Right lobe of liver (tissue), 6 donors: ENCODE measurements at regions not wholly inside any gene's neighbourhood (a gene's known extent, or its start where the extent isn't known, plus 50 kb on each side); places are given as distances from the start of the nearest gene placed in this dataset.
A peak's percentile ranks its signal among the peaks of the same experiment; 100 is the strongest.

Source experiments
- ATAC-seq, 4 donors: fragments of 200-7000 bp; cut with Tn5 transposase; one replicate each; pipeline ENCODE4 v1.9.1; 2020; ENCODE audit warnings: mild to moderate bottlenecking in 4 of 4, moderate library complexity in 4 of 4
- DNase-seq, 3 donors: peaks; one replicate each; pipeline ENCODE4 v3.0.0-alpha.2; 2020
- H3K27ac ChIP-seq, 3 donors: fragments of 200-600 bp; one replicate each; pipeline ENCODE4 v1.8.0; 2022
- H3K27me3 ChIP-seq, 2 donors: fragments of 200-600 bp; one replicate each; pipeline ENCODE4 v1.8.0; 2022
- H3K36me3 ChIP-seq, 4 donors: fragments of 200-600 bp; sonication (generic) in 1 of 4; one replicate each; pipeline versions ENCODE4 v1.5.1 to v1.8.0; 2017 to 2022; ENCODE audit warnings: control low read depth in 1 of 4
- H3K4me1 ChIP-seq, 4 donors: fragments of 200-600 bp; sonication (generic) in 1 of 4; one replicate each; pipeline versions ENCODE4 v1.5.1 to v1.8.0; 2017 to 2022; ENCODE audit warnings: control low read depth in 1 of 4
- H3K4me3 ChIP-seq, 3 donors: fragments of 200-600 bp; one replicate each; pipeline ENCODE4 v1.8.0; 2022
- H3K9me3 ChIP-seq, 4 donors: fragments of 200-600 bp; sonication (generic) in 1 of 4; one replicate each; pipeline versions ENCODE4 v1.5.1 to v1.8.0; 2017 to 2022; ENCODE audit warnings: control low read depth in 1 of 4
- POLR2A ChIP-seq: fragments of 450-650 bp; IDR thresholded peaks from one replicate; pipeline ENCODE4 v1.6.1; 2017; ENCODE audit warnings: antibody characterized with exemption, mild to moderate bottlenecking
- WGBS: methylation state at CpG from one replicate; pipeline ENCODE4 v1.1.6; 2018; ENCODE audit warnings: low coverage, low lambda C conversion rate; ENCODE audit not compliant: insufficient coverage; ENCODE audit errors: missing lambda C conversion rate; 5-methylcytosine and 5-hydroxymethylcytosine counted together
- intact Hi-C, 2 donors: fragments of 100-400 bp; cut with DNase I; formaldehyde crosslinking; loops; one replicate each; pipeline versions ENCODE4 v1.11.2 to v1.14.1; 2022
- TF ChIP-seq, protein P1 (sequence below), 4 donors: fragments of 200-600 bp in 3 of 4; fragments of 450-650 bp in 1 of 4; IDR thresholded peaks; one replicate each; pipeline versions ENCODE4 v1.5.1 to v1.8.0; 2016 to 2022; ENCODE audit warnings: antibody characterized with exemption in 4 of 4, mild to moderate bottlenecking in 2 of 4
- donor health status: DM: no; HTN: yes; CAD: no.
- donor health status: DM: no; HTN: no; CAD: no.
- donor health status: DM: no; HTN: no; CAD: no.
- donor health status: DM: no; HTN: yes; CAD: no.
- donor health status: DM: no; HTN: yes; CAD: no.

GRCh38 chr20:39849171-39849570 is 839.9 kb downstream of the MAFB start:
- intact Hi-C loops: no loop called here
- 77% methylated on average over 5 of the region's 5 CpGs for WGBS
- H3K4me1 ChIP-seq: no peaks in the 10 kb centered on the region

DNA sequence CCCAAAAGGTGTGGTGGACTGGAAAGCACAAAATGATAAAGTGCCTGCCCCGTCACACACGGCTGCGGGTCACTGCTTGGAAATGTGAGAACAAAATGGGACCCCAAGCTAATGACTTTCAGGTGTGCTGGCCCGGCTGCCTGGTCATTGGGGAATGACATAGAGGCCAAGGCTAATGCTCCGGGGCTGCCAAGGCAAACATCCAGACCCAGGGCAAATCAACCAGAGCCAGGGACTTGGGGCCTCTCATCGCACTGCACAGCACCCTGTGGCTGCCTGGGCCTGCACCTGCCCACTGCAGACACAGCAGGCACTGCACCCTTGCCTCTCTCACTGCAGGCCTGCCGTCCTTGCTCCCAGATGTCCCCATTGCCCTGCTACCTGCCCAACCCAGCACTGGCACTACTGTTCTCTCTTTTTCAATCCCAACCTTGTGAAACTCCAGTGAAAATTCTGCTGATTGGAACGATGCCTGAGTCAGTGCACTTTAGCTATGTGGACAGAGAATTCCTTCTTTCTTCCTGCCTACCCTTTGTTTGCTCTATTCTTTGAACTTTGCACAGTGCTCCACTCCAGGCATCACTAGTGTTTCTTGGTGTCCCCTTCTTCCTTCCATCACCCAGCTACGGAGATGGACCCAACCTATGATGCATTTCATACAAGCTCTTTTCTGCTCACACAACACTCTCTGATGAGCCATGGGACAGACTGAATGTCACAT is 849.5 kb downstream of the MAFB start:
- peak; percentile 11 to 83 (median 48) for ATAC-seq
- 64% methylated on average over 4 of the region's 9 CpGs for WGBS
- intact Hi-C loops: no loop called here

More at GRCh38 chr20:39849171-39849570, 839.9 kb downstream of the MAFB start:
- Histone ChIP-seq H3K9me3 (no peaks in the 10 kb centered on the region), H3K27me3 (no peaks in the 10 kb centered on the region), H3K36me3 (no peaks in the 10 kb centered on the region), H3K4me3 (no peak overlapping the region), H3K27ac (no peak overlapping the region)
- TF ChIP-seq POLR2A: no peak
- TF ChIP-seq, protein P1, sequence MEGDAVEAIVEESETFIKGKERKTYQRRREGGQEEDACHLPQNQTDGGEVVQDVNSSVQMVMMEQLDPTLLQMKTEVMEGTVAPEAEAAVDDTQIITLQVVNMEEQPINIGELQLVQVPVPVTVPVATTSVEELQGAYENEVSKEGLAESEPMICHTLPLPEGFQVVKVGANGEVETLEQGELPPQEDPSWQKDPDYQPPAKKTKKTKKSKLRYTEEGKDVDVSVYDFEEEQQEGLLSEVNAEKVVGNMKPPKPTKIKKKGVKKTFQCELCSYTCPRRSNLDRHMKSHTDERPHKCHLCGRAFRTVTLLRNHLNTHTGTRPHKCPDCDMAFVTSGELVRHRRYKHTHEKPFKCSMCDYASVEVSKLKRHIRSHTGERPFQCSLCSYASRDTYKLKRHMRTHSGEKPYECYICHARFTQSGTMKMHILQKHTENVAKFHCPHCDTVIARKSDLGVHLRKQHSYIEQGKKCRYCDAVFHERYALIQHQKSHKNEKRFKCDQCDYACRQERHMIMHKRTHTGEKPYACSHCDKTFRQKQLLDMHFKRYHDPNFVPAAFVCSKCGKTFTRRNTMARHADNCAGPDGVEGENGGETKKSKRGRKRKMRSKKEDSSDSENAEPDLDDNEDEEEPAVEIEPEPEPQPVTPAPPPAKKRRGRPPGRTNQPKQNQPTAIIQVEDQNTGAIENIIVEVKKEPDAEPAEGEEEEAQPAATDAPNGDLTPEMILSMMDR (IDR thresholded peaks at IDR 0.05): no peak
- ATAC-seq (no peak), DNase-seq (no peak)

GRCh38 chr20:39837561-39837960 is 851.5 kb downstream of the MAFB start:
- WGBS: 71% methylated on average over 3 of the region's 3 CpGs
- ATAC-seq (no peak), DNase-seq (no peak)
- H3K27me3 ChIP-seq: no peaks in the 10 kb centered on the region
- H3K27ac ChIP-seq: no peak overlapping the region
- H3K4me3 ChIP-seq: no peak overlapping the region
- no peaks in the 10 kb centered on the region for H3K36me3 ChIP-seq
- H3K4me1 ChIP-seq: peaks cover 0 to 8% (median 0%) of the 10 kb centered on the region in 4 donors
- no peaks in the 10 kb centered on the region for H3K9me3 ChIP-seq
- intact Hi-C loops: no loop called here
- TF ChIP-seq POLR2A: no peak
- TF ChIP-seq, protein P1 (IDR thresholded peaks at IDR 0.05): no peak

More for the DNA sequence above, 849.5 kb downstream of the MAFB start:
- peak in 1 of 3 donors; percentile 57 for DNase-seq
- Histone ChIP-seq H3K9me3 (no peaks in the 10 kb centered on the region), H3K36me3 (no peaks in the 10 kb centered on the region), H3K27ac (no peak overlapping the region), H3K4me3 (no peak overlapping the region), H3K27me3 (no peaks in the 10 kb centered on the region), H3K4me1 (peaks cover 0 to 8% (median 0%) of the 10 kb centered on the region in 4 donors)
- TF ChIP-seq, protein P1 (IDR thresholded peaks at IDR 0.05): no peak
- no peak for TF ChIP-seq POLR2A

DNA sequence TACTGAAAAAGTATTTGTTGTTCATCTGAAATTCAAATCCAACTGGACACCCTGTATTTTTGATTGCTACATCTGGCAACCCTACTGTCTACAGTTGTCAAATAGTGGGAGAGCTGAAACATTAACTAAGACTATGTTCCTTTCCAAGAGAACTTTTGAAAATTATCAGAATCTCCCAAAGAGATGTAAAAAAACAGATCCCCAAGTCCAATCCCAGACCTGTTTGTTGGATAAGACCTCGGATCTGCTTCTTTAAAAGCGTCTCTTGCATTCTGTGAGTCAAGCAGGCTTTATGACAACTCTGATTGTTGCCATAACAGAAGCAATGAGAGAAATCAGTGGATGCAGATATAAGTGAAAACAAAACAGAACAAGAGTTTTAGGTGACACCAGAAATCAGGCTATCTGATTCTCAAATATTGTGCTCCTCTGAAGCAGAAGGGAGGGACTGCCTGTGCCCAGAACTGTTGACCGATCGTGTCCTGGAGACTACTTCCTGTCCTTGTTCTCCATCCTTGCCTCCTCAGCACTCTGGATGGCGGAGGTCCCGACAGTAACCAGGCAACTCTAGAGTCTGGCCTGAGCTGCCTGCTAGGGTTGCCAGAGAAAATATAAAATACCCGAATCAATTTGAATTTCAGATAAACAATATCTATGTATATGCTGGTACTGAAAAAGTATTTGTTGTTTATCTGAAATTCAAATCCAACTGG is 853.8 kb downstream of the MAFB start:
- intact Hi-C loops: no loop called here
- ATAC-seq: peak in 2 of 4 donors; percentile 29 to 34
- Histone ChIP-seq H3K36me3 (no peaks in the 10 kb centered on the region), H3K4me1 (peaks cover 0 to 8% (median 0%) of the 10 kb centered on the region in 4 donors), H3K9me3 (no peaks in the 10 kb centered on the region), H3K27ac (no peak overlapping the region), H3K27me3 (no peaks in the 10 kb centered on the region), H3K4me3 (no peak overlapping the region)
- TF ChIP-seq, protein P1 (IDR thresholded peaks at IDR 0.05): no peak
- no peak for TF ChIP-seq POLR2A
- DNase-seq: no peak
- WGBS: 60% methylated on average over 7 of the region's 7 CpGs
